ENCODE measurements at regions not wholly inside any gene's neighbourhood (a gene's known extent, or its start where the extent isn't known, plus 50 kb on each side); places are given as distances from the start of the nearest gene placed in this dataset.

GRCh38 chr5:17989036-17989435, 354.8 kb downstream of the TAF11L14 start:
- Histone ChIP-seq H3K36me3 (ENCODE audit: insufficient read depth, insufficient read length, low read length) (no peaks in the 10 kb centered on the region), H3K9ac (ENCODE audit: insufficient read length, low read depth) (no peak overlapping the region), H3K4me1 (ENCODE audit: insufficient read depth, insufficient read length) (no peaks in the 10 kb centered on the region), H3K27me3 (ENCODE audit: insufficient read depth, insufficient read length) (no peaks in the 10 kb centered on the region), H3K9me3 (ENCODE audit: insufficient read depth, low read length) (no peaks in the 10 kb centered on the region), H3K4me3 (ENCODE audit: insufficient read length, low read depth) (no peak overlapping the region)
- TF ChIP-seq YY1 (IDR thresholded peaks at IDR 0.05; ENCODE audit: insufficient read depth, insufficient read length) (no peak), SUZ12 (IDR thresholded peaks at IDR 0.05; ENCODE audit: extremely low read depth, insufficient read depth, insufficient read length) (no peak), ZNF274 (IDR thresholded peaks at IDR 0.05; ENCODE audit: low read depth, low read length) (no peak)
- DNase-seq (ENCODE audit: low read depth, low spot score): no peak

GRCh38 chr5:17989567-17990563, 355.6 kb downstream of the TAF11L14 start:
- no peaks in the 10 kb centered on the region for H3K9me3 ChIP-seq (ENCODE audit: insufficient read depth, low read length)
- no peaks in the 10 kb centered on the region for H3K27me3 ChIP-seq (ENCODE audit: insufficient read depth, insufficient read length)
- TF ChIP-seq ZNF274 (IDR thresholded peaks at IDR 0.05; ENCODE audit: low read depth, low read length) (no peak), YY1 (IDR thresholded peaks at IDR 0.05; ENCODE audit: insufficient read depth, insufficient read length) (no peak), SUZ12 (IDR thresholded peaks at IDR 0.05; ENCODE audit: extremely low read depth, insufficient read depth, insufficient read length) (no peak)
- no peak overlapping the region for H3K4me3 ChIP-seq (ENCODE audit: insufficient read length, low read depth)
- DNase-seq (ENCODE audit: low read depth, low spot score): no peak
- no peaks in the 10 kb centered on the region for H3K4me1 ChIP-seq (ENCODE audit: insufficient read depth, insufficient read length)
- no peaks in the 10 kb centered on the region for H3K36me3 ChIP-seq (ENCODE audit: insufficient read depth, insufficient read length, low read length)
- no peak overlapping the region for H3K9ac ChIP-seq (ENCODE audit: insufficient read length, low read depth)

GRCh38 chr5:17991775-17992174, 357.5 kb downstream of the TAF11L14 start:
- no peaks in the 10 kb centered on the region for H3K27me3 ChIP-seq (ENCODE audit: insufficient read depth, insufficient read length)
- no peaks in the 10 kb centered on the region for H3K9me3 ChIP-seq (ENCODE audit: insufficient read depth, low read length)
- H3K4me1 ChIP-seq (ENCODE audit: insufficient read depth, insufficient read length): no peaks in the 10 kb centered on the region
- H3K36me3 ChIP-seq (ENCODE audit: insufficient read depth, insufficient read length, low read length): no peaks in the 10 kb centered on the region
- H3K9ac ChIP-seq (ENCODE audit: insufficient read length, low read depth): no peak overlapping the region
- no peak for DNase-seq (ENCODE audit: low read depth, low spot score)
- H3K4me3 ChIP-seq (ENCODE audit: insufficient read length, low read depth): no peak overlapping the region
- TF ChIP-seq SUZ12 (IDR thresholded peaks at IDR 0.05; ENCODE audit: extremely low read depth, insufficient read depth, insufficient read length) (no peak), YY1 (IDR thresholded peaks at IDR 0.05; ENCODE audit: insufficient read depth, insufficient read length) (no peak), ZNF274 (IDR thresholded peaks at IDR 0.05; ENCODE audit: low read depth, low read length) (no peak)

- H3K36me3 ChIP-seq (ENCODE audit: insufficient read depth, insufficient read length, low read length): no peaks in the 10 kb centered on the region
- H3K4me1 ChIP-seq (ENCODE audit: insufficient read depth, insufficient read length): no peaks in the 10 kb centered on the region
- no peaks in the 10 kb centered on the region for H3K27me3 ChIP-seq (ENCODE audit: insufficient read depth, insufficient read length)
- H3K4me3 ChIP-seq (ENCODE audit: insufficient read length, low read depth): no peak overlapping the region
- H3K9me3 ChIP-seq (ENCODE audit: insufficient read depth, low read length): no peaks in the 10 kb centered on the region
- no peak for DNase-seq (ENCODE audit: low read depth, low spot score)
- TF ChIP-seq SUZ12 (IDR thresholded peaks at IDR 0.05; ENCODE audit: extremely low read depth, insufficient read depth, insufficient read length) (no peak), YY1 (IDR thresholded peaks at IDR 0.05; ENCODE audit: insufficient read depth, insufficient read length) (no peak), ZNF274 (IDR thresholded peaks at IDR 0.05; ENCODE audit: low read depth, low read length) (no peak)
- H3K9ac ChIP-seq (ENCODE audit: insufficient read length, low read depth): no peak overlapping the region
Observed at GRCh38 chr5:17992291-17992690, 358.0 kb downstream of the TAF11L14 start.

- H3K4me3 ChIP-seq (ENCODE audit: insufficient read length, low read depth): no peak overlapping the region
- DNase-seq (ENCODE audit: low read depth, low spot score): no peak
Observed at GRCh38 chr5:17995997-17996396, 361.7 kb downstream of the TAF11L14 start.

GRCh38 chr5:17999858-18000257, 365.6 kb downstream of the TAF11L14 start:
- no peaks in the 10 kb centered on the region for H3K4me1 ChIP-seq (ENCODE audit: insufficient read depth, insufficient read length)
- no peaks in the 10 kb centered on the region for H3K36me3 ChIP-seq (ENCODE audit: insufficient read depth, insufficient read length, low read length)
- H3K4me3 ChIP-seq (ENCODE audit: insufficient read length, low read depth): no peak overlapping the region
- no peak for DNase-seq (ENCODE audit: low read depth, low spot score)
- H3K9me3 ChIP-seq (ENCODE audit: insufficient read depth, low read length): no peaks in the 10 kb centered on the region
- H3K9ac ChIP-seq (ENCODE audit: insufficient read length, low read depth): no peak overlapping the region
- no peak for TF ChIP-seq ZNF274 (IDR thresholded peaks at IDR 0.05; ENCODE audit: low read depth, low read length)
- TF ChIP-seq SUZ12 (IDR thresholded peaks at IDR 0.05; ENCODE audit: extremely low read depth, insufficient read depth, insufficient read length): no peak
- no peak for TF ChIP-seq YY1 (IDR thresholded peaks at IDR 0.05; ENCODE audit: insufficient read depth, insufficient read length)
- no peaks in the 10 kb centered on the region for H3K27me3 ChIP-seq (ENCODE audit: insufficient read depth, insufficient read length)

More at GRCh38 chr5:17995997-17996396, 361.7 kb downstream of the TAF11L14 start:
- Histone ChIP-seq H3K36me3 (ENCODE audit: insufficient read depth, insufficient read length, low read length) (no peaks in the 10 kb centered on the region), H3K27me3 (ENCODE audit: insufficient read depth, insufficient read length) (no peaks in the 10 kb centered on the region), H3K9ac (ENCODE audit: insufficient read length, low read depth) (no peak overlapping the region), H3K4me1 (ENCODE audit: insufficient read depth, insufficient read length) (no peaks in the 10 kb centered on the region), H3K9me3 (ENCODE audit: insufficient read depth, low read length) (no peaks in the 10 kb centered on the region)
- no peak for TF ChIP-seq SUZ12 (IDR thresholded peaks at IDR 0.05; ENCODE audit: extremely low read depth, insufficient read depth, insufficient read length)
- no peak for TF ChIP-seq ZNF274 (IDR thresholded peaks at IDR 0.05; ENCODE audit: low read depth, low read length)
- no peak for TF ChIP-seq YY1 (IDR thresholded peaks at IDR 0.05; ENCODE audit: insufficient read depth, insufficient read length)

- Histone ChIP-seq H3K27me3 (ENCODE audit: insufficient read depth, insufficient read length) (no peaks in the 10 kb centered on the region), H3K9me3 (ENCODE audit: insufficient read depth, low read length) (no peaks in the 10 kb centered on the region), H3K9ac (ENCODE audit: insufficient read length, low read depth) (no peak overlapping the region), H3K4me3 (ENCODE audit: insufficient read length, low read depth) (no peak overlapping the region), H3K4me1 (ENCODE audit: insufficient read depth, insufficient read length) (no peaks in the 10 kb centered on the region), H3K36me3 (ENCODE audit: insufficient read depth, insufficient read length, low read length) (no peaks in the 10 kb centered on the region)
- no peak for TF ChIP-seq YY1 (IDR thresholded peaks at IDR 0.05; ENCODE audit: insufficient read depth, insufficient read length)
- no peak for TF ChIP-seq ZNF274 (IDR thresholded peaks at IDR 0.05; ENCODE audit: low read depth, low read length)
- TF ChIP-seq SUZ12 (IDR thresholded peaks at IDR 0.05; ENCODE audit: extremely low read depth, insufficient read depth, insufficient read length): no peak
- DNase-seq (ENCODE audit: low read depth, low spot score): no peak
Observed at GRCh38 chr5:18000744-18001143, 366.5 kb downstream of the TAF11L14 start.

Measured in NT2/D1 (cell line).